IMR-90 (cell line): ENCODE measurements at regions not wholly inside any gene's neighbourhood (a gene's known extent, or its start where the extent isn't known, plus 50 kb on each side); places are given as distances from the start of the nearest gene placed in this dataset.

Source experiments
- ATAC-seq: fragments of 200-7000 bp; cut with Tn5 transposase; 2 replicates; pipeline ENCODE4 v1.9.1; 2020; ENCODE audit warnings: low read depth, mild to moderate bottlenecking, moderate library complexity
- BruUV-seq: library from RNA; stranded (reverse); fragments of 400-500 nt; replicated peaks from 2 replicates; lab custom pipeline; 2021; lab: Mats Ljungman, UMichigan
- CTCF ChIA-PET: fragments of 300-600 bp; formaldehyde crosslinking; extraction: SDS; loops from one replicate; lab custom pipeline; 2021; ENCODE audit warnings: antibody characterized with exemption; lab: Yijun Ruan, JAX
- POLR2A ChIA-PET: fragments of 300-600 bp; sonication (Branson Sonifier 250); formaldehyde crosslinking; loops from one replicate; lab custom pipeline; 2022; ENCODE audit warnings: antibody characterized with exemption; ENCODE audit not compliant: unreplicated experiment; lab: Charles Lee
- DNase-seq: peaks from one replicate; pipeline ENCODE4 v3.0.0; 2013
- H2AFZ ChIP-seq: replicated peaks from 2 replicates; pipeline ENCODE3; 2013; ENCODE audit warnings: low read length, mild to moderate bottlenecking; ENCODE audit not compliant: poor library complexity
- H2AK5ac ChIP-seq: 2 replicates; pipeline ENCODE4 v1.6.1; 2013; ENCODE audit warnings: low read depth, low read length, inconsistent platforms
- H2AK9ac ChIP-seq: replicated peaks from 2 replicates; pipeline ENCODE3; 2013; ENCODE audit warnings: mild to moderate bottlenecking, low read depth, low read length, moderate library complexity; ENCODE audit not compliant: poor library complexity
- H2BK120ac ChIP-seq: 2 replicates; pipeline ENCODE4 v1.6.1; 2013; ENCODE audit warnings: low read depth, low read length, inconsistent platforms
- H2BK15ac ChIP-seq: 3 replicates; pipeline ENCODE4 v1.6.1; 2013; ENCODE audit warnings: low read depth, low read length, inconsistent platforms
- H2BK20ac ChIP-seq: 2 replicates; pipeline ENCODE4 v1.6.1; 2013; ENCODE audit warnings: low read depth, mild to moderate bottlenecking, inconsistent platforms, low read length, moderate library complexity
- H2BK5ac ChIP-seq: 2 replicates; pipeline ENCODE4 v1.6.1; 2013; ENCODE audit warnings: mild to moderate bottlenecking, low read depth, low read length, inconsistent platforms; ENCODE audit not compliant: poor library complexity, severe bottlenecking
- H3K14ac ChIP-seq: replicated peaks from 2 replicates; pipeline ENCODE4 v1.6.1; 2013; ENCODE audit warnings: low read depth, low read length, inconsistent platforms
- H3K18ac ChIP-seq: 2 replicates; pipeline ENCODE4 v1.6.1; 2013; ENCODE audit warnings: low read depth, low read length, control low read depth
- H3K23ac ChIP-seq: 2 replicates; pipeline ENCODE4 v1.6.1; 2013; ENCODE audit warnings: low read depth, low read length, inconsistent platforms
- H3K27ac ChIP-seq: 2 replicates; pipeline ENCODE4 v1.5.1; 2013; ENCODE audit warnings: mild to moderate bottlenecking, control low read depth, low read length; ENCODE audit not compliant: insufficient read depth
- H3K27me3 ChIP-seq: 2 replicates; pipeline ENCODE4 v1.6.1; 2013; ENCODE audit warnings: low read length; ENCODE audit not compliant: control insufficient read depth, insufficient read depth
- H3K36me3 ChIP-seq: 2 replicates; pipeline ENCODE4 v1.6.1; 2013; ENCODE audit warnings: low read length, mixed read lengths; ENCODE audit not compliant: control insufficient read depth, insufficient read depth
- H3K4ac ChIP-seq: 2 replicates; pipeline ENCODE4 v1.6.1; 2013; ENCODE audit warnings: low read depth, low read length, inconsistent platforms
- H3K4me1 ChIP-seq: 2 replicates; pipeline ENCODE4 v1.6.1; 2013; ENCODE audit warnings: low read length, mixed read lengths; ENCODE audit not compliant: control insufficient read depth, insufficient read depth
- H3K4me2 ChIP-seq: 2 replicates; pipeline ENCODE4 v1.6.1; 2013; ENCODE audit warnings: low read depth, mild to moderate bottlenecking, control low read depth, low read length, moderate library complexity
- H3K4me3 ChIP-seq: 2 replicates; pipeline ENCODE4 v1.5.1; 2013; ENCODE audit warnings: low read depth, mild to moderate bottlenecking, control low read depth, low read length, moderate library complexity; ENCODE audit not compliant: insufficient read depth
- H3K56ac ChIP-seq: 2 replicates; pipeline ENCODE4 v1.6.1; 2013; ENCODE audit warnings: low read length, inconsistent platforms; ENCODE audit not compliant: insufficient read depth; ENCODE audit errors: extremely low read depth
- H3K79me1 ChIP-seq, 2 experiments: 2 replicates each; pipeline ENCODE4 v1.6.1; 2013; ENCODE audit warnings: low read length in 2 of 2, inconsistent platforms in 1 of 2, low read depth in 1 of 2
- H3K9ac ChIP-seq: 2 replicates; pipeline ENCODE4 v1.6.1; 2013; ENCODE audit warnings: low read depth, low read length, control low read depth
- H3K9me1 ChIP-seq: 2 replicates; pipeline ENCODE4 v1.6.1; 2013; ENCODE audit warnings: low read length, inconsistent platforms; ENCODE audit not compliant: insufficient read depth
- H3K9me3 ChIP-seq: 2 replicates; pipeline ENCODE4 v1.6.1; 2013; ENCODE audit warnings: low read length; ENCODE audit not compliant: control insufficient read depth, insufficient read depth
- H4K20me1 ChIP-seq: 2 replicates; pipeline ENCODE4 v1.6.1; 2013; ENCODE audit warnings: low read length, inconsistent platforms; ENCODE audit not compliant: insufficient read depth
- H4K5ac ChIP-seq: 2 replicates; pipeline ENCODE4 v1.6.1; 2013; ENCODE audit warnings: mild to moderate bottlenecking, low read depth, low read length, control low read depth
- H4K8ac ChIP-seq, 2 experiments: 2 replicates each; pipeline ENCODE4 v1.6.1; 2013; ENCODE audit warnings: low read depth in 2 of 2, low read length in 2 of 2, control low read depth in 1 of 2, inconsistent platforms in 1 of 2
- H4K91ac ChIP-seq: 2 replicates; pipeline ENCODE4 v1.6.1; 2013; ENCODE audit warnings: low read depth, low read length, inconsistent platforms; ENCODE audit not compliant: insufficient read depth
- BHLHE40 ChIP-seq: fragments of 150-350 bp; IDR thresholded peaks from 2 replicates; pipeline ENCODE4 v1.6.1; 2016; ENCODE audit warnings: mild to moderate bottlenecking, low read depth, low read length
- CEBPB ChIP-seq: IDR thresholded peaks from 2 replicates; pipeline ENCODE4 v1.6.1; 2012; ENCODE audit warnings: low read depth, low read length, improper control_type of control experiment
- CHD1 ChIP-seq: IDR thresholded peaks from 2 replicates; pipeline ENCODE4 v1.6.1; 2012; ENCODE audit warnings: low read depth, low read length, improper control_type of control experiment
- CTCF ChIP-seq: conservative IDR thresholded peaks from 2 replicates; pipeline ENCODE4 v1.5.1; 2012; ENCODE audit warnings: mild to moderate bottlenecking, low read depth, low read length, improper control_type of control experiment
- ELK1 ChIP-seq: fragments of 150-350 bp; IDR thresholded peaks from 2 replicates; pipeline ENCODE4 v1.6.1; 2016; ENCODE audit warnings: low read depth, mild to moderate bottlenecking, low read length, moderate library complexity, borderline replicate concordance
- FOS ChIP-seq: fragments of 150-350 bp; IDR thresholded peaks from 2 replicates; pipeline ENCODE4 v1.6.1; 2016; ENCODE audit warnings: low read depth, low read length
- MAFK ChIP-seq: IDR thresholded peaks from 2 replicates; pipeline ENCODE4 v1.6.1; 2012; ENCODE audit warnings: low read depth, low read length, improper control_type of control experiment
- MAZ ChIP-seq: IDR thresholded peaks from 2 replicates; pipeline ENCODE4 v1.6.1; 2012; ENCODE audit warnings: low read depth, mild to moderate bottlenecking, low read length, improper control_type of control experiment, moderate library complexity, borderline replicate concordance
- MXI1 ChIP-seq: IDR thresholded peaks from 2 replicates; pipeline ENCODE4 v1.6.1; 2012; ENCODE audit warnings: low read depth, mild to moderate bottlenecking, low read length, moderate library complexity, borderline replicate concordance
- NFE2L2 ChIP-seq: fragments of 150-350 bp; IDR thresholded peaks from 2 replicates; pipeline ENCODE4 v1.6.1; 2016; ENCODE audit warnings: low read depth, mild to moderate bottlenecking, low read length
- POLR2A ChIP-seq: IDR thresholded peaks from 2 replicates; pipeline ENCODE4 v1.6.1; 2012; ENCODE audit warnings: mild to moderate bottlenecking, low read depth, low read length
- RAD21 ChIP-seq: IDR thresholded peaks from 2 replicates; pipeline ENCODE4 v1.6.1; 2012; ENCODE audit warnings: low read length, improper control_type of control experiment
- RCOR1 ChIP-seq: IDR thresholded peaks from 2 replicates; pipeline ENCODE4 v1.6.1; 2012; ENCODE audit warnings: mild to moderate bottlenecking, low read length, improper control_type of control experiment; ENCODE audit not compliant: insufficient replicate concordance
- RFX5 ChIP-seq: IDR thresholded peaks from 2 replicates; pipeline ENCODE4 v1.8.0; 2012; ENCODE audit warnings: low read depth, mild to moderate bottlenecking, low read length, moderate library complexity
- SMC3 ChIP-seq: fragments of 150-350 bp; IDR thresholded peaks from 2 replicates; pipeline ENCODE4 v1.6.1; 2016; ENCODE audit warnings: low read depth, mild to moderate bottlenecking, antibody characterized with exemption, low read length, moderate library complexity
- USF2 ChIP-seq: fragments of 150-350 bp; IDR thresholded peaks from 2 replicates; pipeline ENCODE4 v1.6.1; 2017; ENCODE audit warnings: mild to moderate bottlenecking, antibody characterized with exemption, low read length, low read depth
- WGBS, 2 experiments: methylation state at CpG; one replicate each; pipeline versions ENCODE4 v1.1.5 to v1.1.7; 2013; ENCODE audit warnings: missing lambda C conversion rate in 2 of 2; ENCODE audit not compliant: insufficient read length in 1 of 2; ENCODE audit errors: extremely low coverage in 2 of 2; 5-methylcytosine and 5-hydroxymethylcytosine counted together
- dilution Hi-C: fragments of 300-500 bp; cut with HindIII; formaldehyde crosslinking; loops from one replicate; pipeline ENCODE4 v1.14.3; 2018; ENCODE audit warnings: low sequenced_read_pairs; ENCODE audit not compliant: unreplicated experiment
- in situ Hi-C: fragments of 300-500 bp; cut with MboI; formaldehyde crosslinking; loops from 3 replicates; pipeline ENCODE4 v1.14.3; 2019; ENCODE audit warnings: low sequenced_read_pairs, inconsistent platforms, mixed read lengths
- intact Hi-C: fragments of 100-400 bp; cut with micrococcal nuclease; formaldehyde crosslinking; loops from 2 replicates; pipeline ENCODE4 v1.10.0; 2022

GRCh38 chr7:17247357-17247756 lies 51.1 kb upstream of the AHR start:
- in situ Hi-C loops, result no loop called here
- H3K14ac ChIP-seq, result no peak overlapping the region

More at GRCh38 chr7:17247357-17247756, 51.1 kb upstream of the AHR start:
- Histone ChIP-seq H3K23ac (no peak overlapping the region), H3K56ac (no peak overlapping the region), H4K91ac (no peak overlapping the region), H4K20me1 (no peaks in the 10 kb centered on the region), H3K27ac (no peak overlapping the region), H2BK5ac (no peak overlapping the region), H3K4me2 (no peak overlapping the region), H3K4me1 (no peaks in the 10 kb centered on the region), H3K27me3 (no peaks in the 10 kb centered on the region), H3K4ac (no peak overlapping the region), H3K4me3 (no peak overlapping the region), H3K9ac (no peak overlapping the region), H2BK120ac (no peak overlapping the region), H2AK5ac (no peak overlapping the region), H2AK9ac (no peak overlapping the region), H3K9me1 (no peaks in the 10 kb centered on the region), H2AFZ (no peak overlapping the region), H2BK20ac (no peak overlapping the region), H2BK15ac (no peak overlapping the region), H3K18ac (no peak overlapping the region), H3K9me3 (no peaks in the 10 kb centered on the region), H3K36me3 (no peaks in the 10 kb centered on the region), H4K8ac (no peak overlapping the region), H3K79me1 (no peaks in the 10 kb centered on the region), H4K5ac (no peak overlapping the region)
- dilution Hi-C loops, result no loop called here
- ChIA-PET CTCF (no interaction called here), POLR2A (no interaction called here)
- ATAC-seq (no peak), DNase-seq (no peak)
- no TSS peak for BruUV-seq
- intact Hi-C loops, result no loop called here
- no CpG with 5 or more reads among the region's 6 CpGs for WGBS, 2 experiments
- TF ChIP-seq SMC3 (no peak), MXI1 (no peak), MAZ (no peak), NFE2L2 (no peak), CEBPB (no peak), RFX5 (no peak), MAFK (no peak), CTCF (no peak), USF2 (no peak), RCOR1 (no peak), BHLHE40 (no peak), RAD21 (no peak), POLR2A (no peak), ELK1 (no peak), FOS (no peak), CHD1 (no peak)
